Activated CD4-positive, alpha-beta T cell treated with anti-CD3 and anti-CD28 coated beads for 48 hours (primary cell): ENCODE measurements at regions not wholly inside any gene's neighbourhood (a gene's known extent, or its start where the extent isn't known, plus 50 kb on each side); places are given as distances from the start of the nearest gene placed in this dataset.
A peak's percentile ranks its signal among the peaks of the same experiment; 100 is the strongest.

ENCODE experiments used
- DNase-seq: peaks from one replicate; pipeline ENCODE4 v3.0.0-alpha.2; 2020

GRCh38 chr4:108360754-108361445, 192.2 kb upstream of the LEF1 start:
- no peak for DNase-seq

GRCh38 chr4:108359986-108360681, 191.4 kb upstream of the LEF1 start:
- no peak for DNase-seq

- peak; percentile 52 for DNase-seq
Measured at GRCh38 chr4:108359130-108359985, 190.6 kb upstream of the LEF1 start.

- DNase-seq = no peak
Measured at GRCh38 chr4:108355902-108356535, 187.3 kb upstream of the LEF1 start.

- DNase-seq = peak; percentile 18
Measured at GRCh38 chr4:108355186-108355901, 186.6 kb upstream of the LEF1 start.

- no peak for DNase-seq
Measured at GRCh38 chr4:108352664-108353308, 184.1 kb upstream of the LEF1 start.

- no peak for DNase-seq
Measured at GRCh38 chr4:108351791-108352190, 183.1 kb upstream of the LEF1 start.

- no peak for DNase-seq
Measured at GRCh38 chr4:108350332-108350731, 181.6 kb upstream of the LEF1 start.

GRCh38 chr4:108346818-108347210, 178.1 kb upstream of the LEF1 start:
- no peak for DNase-seq

- no peak for DNase-seq
Measured at GRCh38 chr4:108345862-108346817, 177.4 kb upstream of the LEF1 start.

- peak; percentile 22 for DNase-seq
Measured at GRCh38 chr4:108342325-108342970, 173.7 kb upstream of the LEF1 start.

- DNase-seq = no peak
Measured at GRCh38 chr4:108337923-108338322, 169.2 kb upstream of the LEF1 start.

GRCh38 chr4:108336076-108336475, 167.3 kb upstream of the LEF1 start:
- DNase-seq = no peak

- DNase-seq = no peak
Measured at GRCh38 chr4:108335081-108335480, 166.3 kb upstream of the LEF1 start.

- no peak for DNase-seq
Measured at GRCh38 chr4:108334031-108334430, 165.3 kb upstream of the LEF1 start.

- no peak for DNase-seq
Measured at GRCh38 chr4:108333353-108333942, 164.7 kb upstream of the LEF1 start.

- no peak for DNase-seq
Measured at GRCh38 chr4:108331905-108332632, 163.3 kb upstream of the LEF1 start.

- DNase-seq = no peak
Measured at GRCh38 chr4:108328383-108328732, 159.6 kb upstream of the LEF1 start.
